Muscle of back (tissue), 3 donors: ENCODE measurements at regions not wholly inside any gene's neighbourhood (a gene's known extent, or its start where the extent isn't known, plus 50 kb on each side); places are given as distances from the start of the nearest gene placed in this dataset.
"Not testable (repeated sequence)": the region's sequence is repeated elsewhere in the genome, so short reads cannot be mapped to it uniquely, and the experiment has no call there.

Experiments used
- DNase-seq, 3 donors: peaks; one replicate each; pipeline versions ENCODE4 v3.0.0 to v3.0.0-alpha.2; 2013

DNA sequence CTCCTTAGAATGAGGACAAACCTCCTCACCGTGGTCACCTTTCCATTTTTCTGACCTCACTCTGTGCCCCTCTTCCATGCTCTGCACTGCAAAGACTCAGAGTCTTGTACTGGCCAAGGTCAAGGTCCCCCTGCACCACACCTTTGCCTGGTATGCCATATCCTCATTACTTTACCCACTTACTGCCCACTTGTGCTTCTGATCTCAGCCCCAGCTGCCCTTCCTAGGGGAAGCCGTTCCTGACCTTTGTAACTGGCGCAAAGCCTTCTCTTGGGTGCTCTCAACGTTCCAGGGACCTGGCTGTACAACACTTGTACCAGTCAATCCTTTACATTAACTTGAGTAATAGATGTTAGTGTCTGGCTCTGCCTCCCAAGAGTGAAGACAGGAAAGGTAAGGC is 256.0 kb downstream of the SV2B start:
- DNase-seq, result no peak

DNA sequence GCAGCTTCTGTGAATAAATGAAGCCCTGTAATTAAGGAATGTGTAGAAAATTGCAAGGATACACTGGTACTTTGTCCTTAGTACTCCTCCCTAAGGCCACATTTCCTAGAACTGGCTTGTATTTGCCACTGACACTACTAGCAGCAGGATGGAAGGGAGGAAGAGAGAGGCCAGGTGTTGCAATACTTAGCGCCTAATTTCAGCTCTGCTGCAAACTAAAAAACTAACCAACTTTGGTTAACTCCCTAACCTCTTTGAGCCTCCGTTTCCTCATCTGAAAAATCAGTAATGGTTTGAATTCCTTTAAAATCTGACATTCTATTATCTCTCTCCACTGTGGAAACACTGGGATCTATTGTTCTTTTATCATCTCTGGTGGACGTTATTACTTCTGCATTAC is 257.0 kb downstream of the SV2B start:
- no peak for DNase-seq

DNA sequence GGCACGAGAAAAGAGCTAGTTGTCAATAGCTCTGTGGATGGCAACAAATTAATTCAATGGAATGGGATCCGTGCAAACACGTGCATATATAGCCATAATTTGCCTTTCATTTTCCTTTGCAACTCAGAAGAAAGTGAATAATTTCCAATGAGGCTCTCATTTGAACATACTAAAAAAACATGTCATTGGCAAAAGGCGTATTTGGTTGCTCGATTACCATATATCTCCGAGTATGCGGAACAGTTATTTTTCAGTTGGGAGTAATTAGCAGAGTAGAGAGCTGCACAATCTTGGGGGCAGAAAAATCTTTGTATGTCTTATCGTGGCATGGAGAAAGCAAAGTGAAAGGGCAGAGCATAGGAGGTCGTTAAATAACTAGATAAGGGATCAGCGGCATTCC is 257.4 kb downstream of the SV2B start:
- no peak for DNase-seq

DNA sequence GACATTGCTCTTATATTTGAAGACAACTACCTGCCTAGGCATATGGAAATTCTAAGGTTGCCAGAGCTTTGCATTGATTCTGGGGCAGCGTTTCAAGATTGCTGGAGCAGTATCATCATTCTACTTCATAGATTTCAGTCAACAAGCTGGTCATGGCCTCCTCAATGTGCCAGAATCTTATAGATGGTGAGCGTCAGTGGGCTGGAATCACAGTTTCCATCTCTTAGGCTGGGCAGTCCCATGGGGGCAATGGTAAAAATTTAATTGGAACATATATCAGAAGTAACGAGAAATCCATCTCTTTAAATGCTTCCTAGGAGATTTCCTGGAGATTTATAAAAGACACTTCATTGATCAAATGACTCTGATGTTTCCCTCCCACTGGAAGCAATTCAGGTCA is 258.3 kb downstream of the SV2B start:
- DNase-seq, result no peak

DNA sequence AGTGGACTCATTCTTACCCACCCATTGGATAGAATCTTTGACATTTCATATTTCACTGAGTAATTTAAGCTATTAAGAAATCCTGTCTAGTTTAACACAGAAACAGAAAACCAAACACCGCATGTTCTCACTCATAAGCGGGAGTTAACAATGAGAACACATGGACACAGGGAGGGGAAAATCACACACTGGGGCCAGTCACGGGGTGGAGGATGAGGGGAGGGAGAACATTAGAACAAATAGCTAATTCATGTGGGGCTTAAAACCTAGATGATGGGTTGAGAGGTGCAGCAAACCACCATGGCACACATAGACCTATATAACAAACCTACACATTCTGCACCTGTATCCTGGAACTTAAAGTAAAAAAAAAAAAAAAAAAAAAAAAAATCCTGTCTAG is 261.6 kb downstream of the SV2B start:
- not testable (repeated sequence) for DNase-seq

DNA sequence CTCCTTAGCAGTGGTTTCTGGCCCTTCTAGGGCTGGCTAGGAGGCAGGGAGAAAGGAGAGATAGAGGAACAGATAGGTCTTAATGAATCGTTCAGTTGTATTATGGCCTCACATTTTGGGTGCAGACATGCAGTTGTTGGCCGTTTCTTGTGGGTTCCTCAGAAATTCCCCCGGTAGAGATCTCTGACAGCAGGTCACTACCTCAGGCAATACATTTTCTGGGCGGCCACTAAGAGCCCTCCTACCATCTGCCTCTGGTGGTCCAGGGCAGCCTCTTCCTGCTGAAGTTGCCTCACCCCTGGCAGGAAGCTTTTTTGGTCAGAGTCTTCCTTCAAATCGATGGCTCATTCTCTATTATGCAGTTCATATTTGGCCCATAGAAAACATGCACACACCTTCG is 266.1 kb downstream of the SV2B start:
- no peak for DNase-seq

DNA sequence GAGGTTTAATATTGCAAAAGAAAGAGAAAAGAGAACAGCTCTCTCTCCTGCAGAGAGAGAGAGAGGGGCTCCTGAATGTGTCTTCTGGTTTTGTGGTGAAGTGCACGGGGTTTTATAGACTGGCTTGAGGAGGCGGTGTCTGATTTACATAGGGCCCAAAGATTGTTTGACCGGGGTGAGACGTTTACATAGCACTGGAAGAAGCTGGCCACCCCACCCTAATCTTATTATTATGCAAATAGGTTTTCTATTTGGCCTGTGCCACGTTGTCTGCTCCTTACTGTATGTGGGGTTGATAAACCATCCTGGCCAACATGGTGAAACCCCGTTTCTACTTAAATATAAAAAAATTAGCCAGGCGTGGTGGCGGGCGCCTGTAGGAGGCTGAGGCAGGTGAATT is 268.6 kb downstream of the SV2B start:
- no peak for DNase-seq

DNA sequence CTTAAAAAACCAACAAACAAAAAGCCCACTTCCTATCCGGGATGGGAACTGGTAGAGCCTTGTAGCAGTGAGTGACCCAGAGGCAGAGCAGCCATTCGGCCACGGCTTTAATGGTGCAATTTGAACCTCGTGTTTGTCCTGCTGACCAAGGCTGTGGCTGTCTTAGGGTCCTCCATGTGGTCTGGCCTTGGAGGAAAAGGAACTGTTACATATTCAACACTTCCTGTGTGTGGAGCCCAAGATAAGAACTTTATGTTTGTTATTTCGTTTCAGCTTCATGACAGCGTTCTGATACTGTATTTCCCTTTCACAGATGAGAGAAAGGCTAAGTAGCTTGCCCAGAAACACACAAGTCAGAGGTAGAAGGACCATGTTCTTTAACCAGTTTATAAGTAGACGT is 269.8 kb downstream of the SV2B start:
- DNase-seq, result no peak

DNA sequence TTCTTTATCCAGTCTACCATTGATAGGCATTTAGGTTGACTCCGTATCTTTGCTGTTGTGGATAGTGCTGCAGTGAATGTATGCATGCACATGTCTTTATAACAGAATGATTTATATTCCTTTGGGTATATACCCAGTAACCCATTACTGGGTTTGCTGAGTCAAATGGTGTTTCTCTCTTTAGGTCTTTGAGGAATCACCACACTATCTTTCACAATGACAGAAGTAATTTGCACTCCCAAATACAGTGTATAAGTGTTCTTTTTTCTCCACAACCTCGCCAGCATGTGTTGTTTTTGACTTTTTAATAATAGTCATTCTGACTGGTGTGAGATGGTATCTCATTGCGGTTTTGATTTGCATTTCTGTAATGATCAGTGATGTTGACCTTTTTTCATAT is 271.3 kb downstream of the SV2B start:
- not testable (repeated sequence) for DNase-seq

DNA sequence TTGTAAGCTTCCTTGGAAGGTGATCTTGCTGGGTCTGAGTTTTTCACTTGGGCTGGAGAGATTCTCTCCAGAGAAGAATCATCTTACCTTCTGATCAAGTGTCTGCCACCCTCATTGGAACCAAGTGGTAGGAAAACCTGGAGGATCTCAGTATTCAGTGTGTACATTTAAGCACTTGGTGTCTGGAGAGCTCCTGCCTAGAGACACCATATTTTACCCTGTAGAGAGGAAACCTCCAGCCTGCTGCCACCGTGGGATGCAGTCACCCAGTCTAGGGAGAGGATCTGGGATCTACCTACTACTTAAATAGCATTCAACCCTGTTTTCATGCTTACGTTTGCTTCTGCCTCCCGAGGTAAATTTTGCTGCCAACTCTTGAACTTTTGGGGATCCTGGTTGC is 274.3 kb downstream of the SV2B start:
- DNase-seq, result no peak

DNA sequence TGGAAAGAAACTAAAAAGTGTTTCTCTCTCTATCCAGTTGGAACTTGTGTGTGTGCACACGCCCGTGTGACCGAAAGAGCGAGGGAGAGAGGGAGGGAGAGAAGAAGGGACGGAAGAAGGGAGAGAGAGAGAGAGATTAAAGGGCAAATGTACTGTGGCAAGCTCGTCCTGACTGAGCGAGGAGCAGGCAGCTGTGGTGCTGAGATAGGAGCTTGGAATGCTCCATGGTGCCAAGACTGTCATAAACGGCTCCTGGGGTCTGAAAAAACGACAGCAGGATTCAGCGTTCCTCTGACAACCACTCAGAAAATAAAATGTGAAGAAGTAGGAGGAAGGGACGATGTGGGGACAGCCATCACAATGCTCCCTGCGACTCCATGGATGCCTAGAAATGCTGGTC is 276.0 kb downstream of the SV2B start:
- DNase-seq, result no peak

DNA sequence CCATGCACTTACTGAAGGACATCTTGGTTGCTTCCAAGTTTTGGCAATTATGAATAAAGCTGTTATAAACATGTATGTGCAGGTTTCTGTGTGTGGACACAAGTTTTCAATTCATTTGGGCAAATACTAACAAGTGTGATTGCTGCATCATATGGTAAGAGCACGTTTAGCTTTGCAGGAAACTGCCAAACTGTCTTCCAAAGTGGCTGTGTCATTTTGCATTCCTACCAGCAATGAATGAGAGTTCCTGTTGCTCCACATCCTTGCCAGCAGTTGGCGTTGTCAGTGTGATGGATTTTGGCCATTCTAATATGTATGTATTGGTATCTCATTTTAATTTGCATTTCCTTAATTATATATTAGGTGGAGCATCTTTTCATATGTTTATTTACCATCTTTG is 280.1 kb downstream of the SV2B start:
- DNase-seq, result no peak

DNA sequence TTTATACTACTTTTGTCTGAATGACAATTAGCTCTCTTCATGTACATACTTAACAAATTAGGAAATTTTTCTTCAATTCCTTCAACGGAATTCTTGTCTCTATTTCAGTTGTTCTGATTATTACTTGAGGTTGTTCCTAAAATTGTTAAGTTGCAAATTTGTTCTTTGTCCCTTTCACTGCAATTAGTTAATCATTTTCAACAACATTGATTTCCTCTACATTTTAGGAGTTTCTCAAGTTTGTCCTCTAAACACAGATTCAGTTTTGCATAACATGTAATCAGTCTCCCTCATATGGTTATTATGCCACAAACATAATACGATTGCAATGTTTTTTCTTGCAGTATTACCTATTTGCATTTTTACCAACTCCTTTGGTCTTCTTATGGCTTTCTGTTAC is 283.5 kb downstream of the SV2B start:
- no peak for DNase-seq

DNA sequence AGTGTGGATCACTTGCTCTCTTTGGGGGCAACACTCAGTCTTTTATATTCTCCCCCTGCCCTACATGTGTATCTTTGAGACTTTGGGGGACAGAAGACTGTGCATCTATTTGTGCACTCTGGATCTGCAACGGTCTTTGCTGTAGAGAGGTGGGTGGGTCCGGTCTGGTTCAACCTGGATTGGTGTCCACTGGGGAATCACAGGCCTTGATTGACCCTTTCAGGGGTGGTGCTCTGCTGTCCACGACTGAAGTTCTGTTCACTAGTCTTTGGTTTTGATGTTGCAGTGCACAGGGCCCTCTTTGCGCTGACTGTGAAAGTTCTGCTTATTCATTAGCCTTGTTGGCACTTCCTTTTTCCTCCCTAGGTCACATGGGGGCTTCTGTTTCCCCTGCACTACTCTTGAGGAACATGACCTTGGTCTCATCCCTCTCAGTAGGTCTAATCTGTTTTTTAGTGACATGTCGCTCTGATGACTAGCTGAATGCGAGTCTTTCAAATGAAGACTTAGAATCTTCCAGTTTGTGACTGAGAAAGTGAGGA is 284.2 kb downstream of the SV2B start:
- no peak for DNase-seq

DNA sequence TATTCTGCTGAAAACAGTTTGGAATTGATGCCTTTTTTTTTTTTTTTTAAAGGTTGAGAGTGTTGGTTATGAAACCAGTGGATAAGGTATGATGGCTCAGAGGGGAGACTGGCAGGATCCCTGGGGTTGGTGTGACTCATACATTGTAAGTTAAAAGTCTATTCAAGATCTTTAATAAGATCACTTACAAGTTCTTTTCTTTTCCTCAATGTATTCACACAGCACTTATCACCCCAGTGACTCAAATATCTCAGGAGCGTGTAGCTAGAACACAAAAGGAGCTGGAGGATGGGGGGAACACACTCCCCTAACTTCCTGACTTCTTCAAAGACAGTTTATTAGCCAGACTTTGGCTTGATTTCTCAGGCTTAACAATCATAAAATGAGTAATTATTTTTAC is 285.3 kb downstream of the SV2B start:
- DNase-seq, result peak in 1 of 3 donors; percentile 4

DNA sequence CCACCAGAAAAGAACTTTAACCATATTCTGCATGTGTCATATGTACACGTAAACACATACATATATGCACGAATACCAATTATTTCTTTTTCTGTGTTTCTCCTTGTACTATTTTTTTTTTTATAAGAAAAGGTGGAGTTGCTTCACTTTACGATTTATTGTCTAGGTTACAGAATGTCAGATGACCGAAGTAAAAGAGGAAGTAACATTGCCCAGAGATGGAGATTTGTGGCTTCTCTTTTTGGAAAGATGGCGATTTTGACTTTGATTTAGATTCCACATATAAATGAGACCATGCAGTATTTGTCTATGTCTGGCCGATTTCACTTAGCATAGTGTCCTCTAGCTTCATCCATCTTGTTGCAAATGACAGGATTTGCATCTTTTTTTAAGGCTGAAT is 293.1 kb downstream of the SV2B start:
- no peak for DNase-seq

DNA sequence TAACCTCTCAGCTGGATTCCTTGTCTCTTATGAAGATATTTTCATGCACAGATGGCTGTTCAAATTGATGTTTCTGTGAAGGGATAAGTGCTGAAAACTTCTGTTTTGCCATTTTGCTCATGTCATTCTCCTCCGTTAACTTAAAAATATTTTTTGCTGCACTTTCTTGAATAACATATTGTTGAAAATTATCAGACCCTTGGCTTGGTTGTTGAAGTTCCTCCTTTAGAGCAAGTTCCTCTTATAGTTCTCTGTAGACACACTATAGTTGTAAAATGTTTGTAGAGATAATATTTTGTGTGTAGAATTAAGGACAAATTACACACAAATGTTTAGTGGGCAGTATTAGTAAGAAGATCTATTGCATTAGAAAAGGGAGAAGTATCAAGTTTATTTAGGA is 300.4 kb downstream of the SV2B start:
- DNase-seq, result no peak

DNA sequence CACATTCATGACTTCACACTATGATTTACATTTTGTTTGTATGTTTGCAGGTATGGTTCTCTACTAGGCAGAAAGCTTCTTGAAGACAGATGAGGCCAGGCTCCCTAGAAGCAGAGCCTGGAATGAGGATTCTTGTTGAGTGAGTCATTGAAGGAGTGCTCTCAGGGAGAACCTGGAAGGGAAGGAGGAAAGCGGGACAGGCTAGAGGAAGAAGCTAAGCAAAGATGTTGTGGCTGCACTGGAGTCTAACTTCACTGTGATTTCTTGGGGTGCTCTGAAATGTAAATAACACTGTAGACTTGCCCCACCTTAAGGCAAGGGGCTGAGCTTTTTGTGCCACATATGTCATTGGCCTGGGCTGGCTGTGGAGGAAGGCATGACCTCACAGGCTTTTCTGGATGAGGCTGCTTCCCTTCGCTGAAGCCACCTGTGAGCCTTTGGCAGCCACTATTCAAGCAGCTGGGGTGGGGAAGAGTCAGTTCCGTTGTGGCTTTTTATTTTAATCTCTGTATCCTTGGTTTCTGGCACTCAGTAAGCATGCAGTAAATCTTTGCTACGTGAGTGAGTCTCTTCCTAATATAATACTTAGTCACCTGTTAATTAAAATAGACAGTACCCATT is 307.3 kb downstream of the SV2B start:
- peak; percentile 34 to 76 (median 49) for DNase-seq

DNA sequence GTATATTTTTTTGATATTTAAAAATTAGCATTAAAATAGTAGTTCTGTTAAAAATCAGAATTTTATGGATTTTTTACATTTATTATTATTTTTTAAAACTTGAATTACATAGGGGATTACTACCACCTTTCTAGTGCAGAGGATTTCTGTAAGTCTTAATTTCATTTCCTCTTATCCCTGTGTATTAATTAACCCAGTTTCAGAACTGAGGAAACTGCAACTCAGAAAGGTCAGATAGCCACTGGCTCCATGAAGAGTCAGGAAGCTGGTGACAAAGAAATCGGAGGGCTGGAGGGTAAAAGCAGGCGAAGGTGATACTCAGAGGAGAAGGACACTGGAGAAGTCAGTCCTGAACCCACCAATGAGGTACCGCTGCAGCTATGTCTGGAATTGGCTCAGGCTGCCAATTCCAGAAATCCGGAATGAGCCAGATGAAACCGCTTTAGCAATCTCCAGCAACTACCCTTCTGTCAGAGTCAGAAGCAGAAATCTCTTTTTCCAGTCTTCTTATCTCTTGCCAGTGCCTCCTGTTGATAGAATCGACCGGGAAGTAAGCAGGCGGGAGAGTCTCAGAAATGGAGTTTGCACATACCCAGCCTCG is 308.5 kb downstream of the SV2B start:
- DNase-seq, result peak; percentile 33 to 68 (median 48)

DNA sequence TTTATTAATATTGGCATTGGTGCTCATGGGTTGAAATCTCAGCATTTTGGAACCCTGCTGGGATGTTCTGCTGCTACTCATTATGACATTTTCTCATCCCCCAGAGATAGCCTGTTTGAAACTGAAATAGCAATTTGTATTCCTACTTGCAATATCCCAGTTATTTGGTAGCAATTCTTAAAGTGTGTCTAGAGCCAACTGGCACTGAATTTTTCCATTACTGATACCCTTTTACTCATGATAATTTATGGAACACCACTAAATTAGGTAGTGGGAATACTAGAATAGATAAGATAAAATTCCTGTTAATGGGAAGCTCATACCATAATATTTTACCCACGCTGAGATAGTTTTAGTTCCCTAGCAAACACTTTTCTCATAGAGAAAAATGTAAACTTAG is 309.3 kb downstream of the SV2B start:
- peak in 2 of 3 donors; percentile 17 to 48 for DNase-seq

DNA sequence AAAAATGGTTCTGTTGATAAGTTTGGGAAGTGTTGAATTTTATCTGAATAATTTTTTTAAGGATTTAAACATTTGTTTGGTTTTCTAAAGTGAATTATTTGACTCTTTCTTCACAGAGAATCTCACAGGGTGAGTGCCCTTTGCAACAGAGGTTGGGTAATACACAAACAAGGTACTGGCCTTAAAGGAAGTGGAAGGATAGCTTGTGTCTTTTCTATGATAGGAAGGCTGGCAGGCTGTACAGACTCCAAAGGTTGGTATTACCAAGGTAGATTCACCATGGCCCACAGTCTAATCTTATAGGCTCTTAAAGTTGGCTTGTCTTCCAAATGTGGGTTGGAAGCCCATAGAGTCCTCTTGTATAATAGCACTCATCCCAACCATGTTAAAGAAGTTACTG is 311.5 kb downstream of the SV2B start:
- DNase-seq, result no peak

DNA sequence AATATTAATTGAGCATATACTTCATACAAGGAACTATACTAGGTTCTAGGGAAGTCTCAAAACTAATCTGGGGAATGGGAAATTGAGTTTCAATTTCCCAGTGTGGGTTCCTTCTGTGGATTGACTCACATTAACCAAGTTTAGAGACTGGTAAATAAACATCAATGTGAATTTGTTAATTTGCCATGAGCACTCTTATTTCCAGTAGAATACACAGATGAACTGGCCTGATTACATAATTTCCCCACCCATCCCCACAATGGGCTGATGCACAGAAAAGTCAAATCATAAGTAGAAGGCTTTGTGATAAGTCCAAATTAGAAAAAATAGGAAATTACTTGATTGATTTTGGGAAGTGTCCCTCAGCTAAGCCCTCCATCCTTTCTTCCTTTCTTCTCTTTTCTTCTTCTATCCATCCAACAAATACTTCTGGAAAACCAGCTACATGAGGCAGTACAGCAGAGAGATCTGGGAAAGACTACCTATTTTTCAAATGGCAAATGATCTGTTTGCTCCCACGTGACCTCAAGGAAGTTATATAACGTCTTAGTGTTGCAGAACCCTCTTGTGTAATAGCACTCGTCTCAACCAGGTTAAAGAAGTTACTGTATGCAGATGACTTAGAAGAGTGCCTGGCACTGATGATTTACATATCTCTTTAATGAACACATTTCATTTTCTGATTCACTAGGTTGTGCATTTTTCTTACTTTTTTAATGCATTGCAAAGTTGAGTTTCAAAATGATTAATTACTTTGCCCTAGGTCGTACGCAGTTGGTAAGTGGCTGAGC is 312.3 kb downstream of the SV2B start:
- DNase-seq, result no peak

DNA sequence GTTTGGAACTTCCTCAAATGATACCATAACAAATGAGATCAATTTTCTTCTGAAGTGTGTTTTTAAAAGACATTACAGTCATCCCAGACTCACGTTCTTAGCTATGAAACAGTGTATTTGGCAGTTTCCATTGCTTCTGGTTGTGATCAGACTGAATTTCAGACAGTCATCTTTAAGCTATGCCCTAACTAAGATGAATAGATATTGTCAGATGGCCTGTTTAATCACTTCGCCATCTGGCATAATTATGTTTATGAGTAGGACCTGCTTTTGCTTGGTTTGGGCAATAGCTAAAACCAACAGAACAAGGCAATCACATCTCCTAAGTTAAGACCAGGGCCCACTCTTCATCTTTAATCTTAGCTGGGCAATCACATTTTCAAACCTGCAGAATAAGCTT is 313.1 kb downstream of the SV2B start:
- DNase-seq, result no peak
